ENCODE measurements at regions not wholly inside any gene's neighbourhood (a gene's known extent, or its start where the extent isn't known, plus 50 kb on each side); places are given as distances from the start of the nearest gene placed in this dataset.

GRCh38 chr11:127609025-127609773 lies 608.6 kb upstream of the KIRREL3 start:
- Histone ChIP-seq H2AFZ (ENCODE audit: low read depth, low read length) (no peak overlapping the region), H2BK15ac (ENCODE audit: low read depth, poor library complexity, severe bottlenecking) (no peak overlapping the region), H3K4me1 (ENCODE audit: control insufficient read depth, insufficient read depth, low read depth, low read length) (no peaks in the 10 kb centered on the region), H3K4me3 (ENCODE audit: insufficient read depth in 1 of 2, low read depth in 1 of 2, low read length in 2 of 2) (no peak overlapping the region), H3K4ac (ENCODE audit: low read depth in 1 of 2, low read length in 2 of 2) (no peak overlapping the region), H2AK5ac (ENCODE audit: low read length, severe bottlenecking) (no peak overlapping the region), H3K79me1 (replicated peaks; ENCODE audit: low read length, poor library complexity, severe bottlenecking) (no peaks in the 10 kb centered on the region), H2BK12ac (ENCODE audit: low read length in 2 of 2) (no peak overlapping the region), H3K9me3 (ENCODE audit: control insufficient read depth, low read length) (no peaks in the 10 kb centered on the region), H3K36me3 (ENCODE audit: control insufficient read depth in 1 of 2, insufficient read depth in 2 of 2, low read depth in 1 of 2, low read length in 2 of 2) (no peaks in the 10 kb centered on the region), H3K23ac (ENCODE audit: low read length in 2 of 2) (no peak overlapping the region), H3K14ac (ENCODE audit: low read length in 2 of 2) (no peak overlapping the region), H3K27ac (ENCODE audit: low read length, poor library complexity, severe bottlenecking) (no peak overlapping the region), H3K27me3 (ENCODE audit: control insufficient read depth in 1 of 2, insufficient read depth in 1 of 2, low read length in 2 of 2) (no peaks in the 10 kb centered on the region), H4K91ac (ENCODE audit: low read length) (no peak overlapping the region), H3K4me2 (ENCODE audit: low read length, poor library complexity, severe bottlenecking) (no peak overlapping the region), H2BK5ac (ENCODE audit: low read depth, low read length, poor library complexity, severe bottlenecking) (no peak overlapping the region), H4K8ac (ENCODE audit: low read length) (no peak overlapping the region), H2BK120ac (ENCODE audit: low read depth, low read length) (no peak overlapping the region), H3K9ac (ENCODE audit: low read length) (no peak overlapping the region), H3K18ac (ENCODE audit: low read depth in 1 of 2, low read length in 2 of 2) (no peak overlapping the region)
- WGBS, result 91% methylated on average over 3 of the region's 4 CpGs
- no peak for DNase-seq

GRCh38 chr11:127607487-127608085 lies 607.0 kb upstream of the KIRREL3 start:
- no peak overlapping the region for H2AFZ ChIP-seq (ENCODE audit: low read depth, low read length)
- H3K9me3 ChIP-seq (ENCODE audit: control insufficient read depth, low read length), result no peaks in the 10 kb centered on the region
- no peak overlapping the region for H4K8ac ChIP-seq (ENCODE audit: low read length)
- no peak overlapping the region for H2BK5ac ChIP-seq (ENCODE audit: low read depth, low read length, poor library complexity, severe bottlenecking)
- DNase-seq, result no peak
- no peak overlapping the region for H2AK5ac ChIP-seq (ENCODE audit: low read length, severe bottlenecking)
- H3K27ac ChIP-seq (ENCODE audit: low read length, poor library complexity, severe bottlenecking), result no peak overlapping the region
- no peak overlapping the region for H3K4ac ChIP-seq (ENCODE audit: low read depth in 1 of 2, low read length in 2 of 2)
- H3K27me3 ChIP-seq (ENCODE audit: control insufficient read depth in 1 of 2, insufficient read depth in 1 of 2, low read length in 2 of 2), result no peaks in the 10 kb centered on the region
- no peak overlapping the region for H3K4me2 ChIP-seq (ENCODE audit: low read length, poor library complexity, severe bottlenecking)
- H2BK12ac ChIP-seq (ENCODE audit: low read length in 2 of 2), result no peak overlapping the region
- no peaks in the 10 kb centered on the region for H3K36me3 ChIP-seq (ENCODE audit: control insufficient read depth in 1 of 2, insufficient read depth in 2 of 2, low read depth in 1 of 2, low read length in 2 of 2)
- H3K4me1 ChIP-seq (ENCODE audit: control insufficient read depth, insufficient read depth, low read depth, low read length), result no peaks in the 10 kb centered on the region
- H2BK120ac ChIP-seq (ENCODE audit: low read depth, low read length), result no peak overlapping the region
- H3K18ac ChIP-seq (ENCODE audit: low read depth in 1 of 2, low read length in 2 of 2), result no peak overlapping the region
- no peak overlapping the region for H3K4me3 ChIP-seq (ENCODE audit: insufficient read depth in 1 of 2, low read depth in 1 of 2, low read length in 2 of 2)
- H3K79me1 ChIP-seq (replicated peaks; ENCODE audit: low read length, poor library complexity, severe bottlenecking), result no peaks in the 10 kb centered on the region
- H3K23ac ChIP-seq (ENCODE audit: low read length in 2 of 2), result no peak overlapping the region
- 70% methylated on average over 6 of the region's 9 CpGs for WGBS
- H3K9ac ChIP-seq (ENCODE audit: low read length), result no peak overlapping the region
- H2BK15ac ChIP-seq (ENCODE audit: low read depth, poor library complexity, severe bottlenecking), result no peak overlapping the region
- no peak overlapping the region for H3K14ac ChIP-seq (ENCODE audit: low read length in 2 of 2)
- no peak overlapping the region for H4K91ac ChIP-seq (ENCODE audit: low read length)

GRCh38 chr11:127601578-127601977 lies 601.0 kb upstream of the KIRREL3 start:
- 60% methylated on average over 3 of the region's 3 CpGs for WGBS
- no peaks in the 10 kb centered on the region for H3K27me3 ChIP-seq (ENCODE audit: control insufficient read depth in 1 of 2, insufficient read depth in 1 of 2, low read length in 2 of 2)
- no peak overlapping the region for H4K8ac ChIP-seq (ENCODE audit: low read length)
- H4K91ac ChIP-seq (ENCODE audit: low read length), result no peak overlapping the region
- no peak overlapping the region for H2BK5ac ChIP-seq (ENCODE audit: low read depth, low read length, poor library complexity, severe bottlenecking)
- H2AFZ ChIP-seq (ENCODE audit: low read depth, low read length), result no peak overlapping the region
- H3K9ac ChIP-seq (ENCODE audit: low read length), result no peak overlapping the region
- H3K36me3 ChIP-seq (ENCODE audit: control insufficient read depth in 1 of 2, insufficient read depth in 2 of 2, low read depth in 1 of 2, low read length in 2 of 2), result no peaks in the 10 kb centered on the region
- H3K14ac ChIP-seq (ENCODE audit: low read length in 2 of 2), result no peak overlapping the region
- no peak overlapping the region for H3K18ac ChIP-seq (ENCODE audit: low read depth in 1 of 2, low read length in 2 of 2)
- H2BK120ac ChIP-seq (ENCODE audit: low read depth, low read length), result no peak overlapping the region
- no peaks in the 10 kb centered on the region for H3K9me3 ChIP-seq (ENCODE audit: control insufficient read depth, low read length)
- no peaks in the 10 kb centered on the region for H3K79me1 ChIP-seq (replicated peaks; ENCODE audit: low read length, poor library complexity, severe bottlenecking)
- H3K23ac ChIP-seq (ENCODE audit: low read length in 2 of 2), result no peak overlapping the region
- H3K27ac ChIP-seq (ENCODE audit: low read length, poor library complexity, severe bottlenecking), result no peak overlapping the region
- no peak overlapping the region for H2BK15ac ChIP-seq (ENCODE audit: low read depth, poor library complexity, severe bottlenecking)
- no peak overlapping the region for H3K4ac ChIP-seq (ENCODE audit: low read depth in 1 of 2, low read length in 2 of 2)
- no peak for DNase-seq
- no peak overlapping the region for H2AK5ac ChIP-seq (ENCODE audit: low read length, severe bottlenecking)
- no peaks in the 10 kb centered on the region for H3K4me1 ChIP-seq (ENCODE audit: control insufficient read depth, insufficient read depth, low read depth, low read length)
- no peak overlapping the region for H3K4me3 ChIP-seq (ENCODE audit: insufficient read depth in 1 of 2, low read depth in 1 of 2, low read length in 2 of 2)
- no peak overlapping the region for H3K4me2 ChIP-seq (ENCODE audit: low read length, poor library complexity, severe bottlenecking)
- no peak overlapping the region for H2BK12ac ChIP-seq (ENCODE audit: low read length in 2 of 2)

- no peak overlapping the region for H4K91ac ChIP-seq (ENCODE audit: low read length)
- H2AFZ ChIP-seq (ENCODE audit: low read depth, low read length), result no peak overlapping the region
- no peak overlapping the region for H3K9ac ChIP-seq (ENCODE audit: low read length)
- H3K4me2 ChIP-seq (ENCODE audit: low read length, poor library complexity, severe bottlenecking), result no peak overlapping the region
- no peak overlapping the region for H3K27ac ChIP-seq (ENCODE audit: low read length, poor library complexity, severe bottlenecking)
- H2AK5ac ChIP-seq (ENCODE audit: low read length, severe bottlenecking), result no peak overlapping the region
- DNase-seq, result no peak
- H3K4ac ChIP-seq (ENCODE audit: low read depth in 1 of 2, low read length in 2 of 2), result no peak overlapping the region
- no peak overlapping the region for H3K14ac ChIP-seq (ENCODE audit: low read length in 2 of 2)
- no peaks in the 10 kb centered on the region for H3K4me1 ChIP-seq (ENCODE audit: control insufficient read depth, insufficient read depth, low read depth, low read length)
- no peaks in the 10 kb centered on the region for H3K27me3 ChIP-seq (ENCODE audit: control insufficient read depth in 1 of 2, insufficient read depth in 1 of 2, low read length in 2 of 2)
- H4K8ac ChIP-seq (ENCODE audit: low read length), result no peak overlapping the region
- no peak overlapping the region for H2BK12ac ChIP-seq (ENCODE audit: low read length in 2 of 2)
- no peak overlapping the region for H3K4me3 ChIP-seq (ENCODE audit: insufficient read depth in 1 of 2, low read depth in 1 of 2, low read length in 2 of 2)
- WGBS, result 78% methylated on average over 2 of the region's 2 CpGs
- H3K23ac ChIP-seq (ENCODE audit: low read length in 2 of 2), result no peak overlapping the region
- no peaks in the 10 kb centered on the region for H3K9me3 ChIP-seq (ENCODE audit: control insufficient read depth, low read length)
- no peak overlapping the region for H2BK120ac ChIP-seq (ENCODE audit: low read depth, low read length)
- no peaks in the 10 kb centered on the region for H3K36me3 ChIP-seq (ENCODE audit: control insufficient read depth in 1 of 2, insufficient read depth in 2 of 2, low read depth in 1 of 2, low read length in 2 of 2)
- H3K18ac ChIP-seq (ENCODE audit: low read depth in 1 of 2, low read length in 2 of 2), result no peak overlapping the region
- H2BK5ac ChIP-seq (ENCODE audit: low read depth, low read length, poor library complexity, severe bottlenecking), result no peak overlapping the region
- H2BK15ac ChIP-seq (ENCODE audit: low read depth, poor library complexity, severe bottlenecking), result no peak overlapping the region
- H3K79me1 ChIP-seq (replicated peaks; ENCODE audit: low read length, poor library complexity, severe bottlenecking), result no peaks in the 10 kb centered on the region
These were observed 600.1 kb upstream of the KIRREL3 start for GRCh38 chr11:127600674-127601073.

Measured in mesenchymal stem cell (in vitro differentiated cells and primary cell).